ENCODE measurements at regions not wholly inside any gene's neighbourhood (a gene's known extent, or its start where the extent isn't known, plus 50 kb on each side); places are given as distances from the start of the nearest gene placed in this dataset.

DNA sequence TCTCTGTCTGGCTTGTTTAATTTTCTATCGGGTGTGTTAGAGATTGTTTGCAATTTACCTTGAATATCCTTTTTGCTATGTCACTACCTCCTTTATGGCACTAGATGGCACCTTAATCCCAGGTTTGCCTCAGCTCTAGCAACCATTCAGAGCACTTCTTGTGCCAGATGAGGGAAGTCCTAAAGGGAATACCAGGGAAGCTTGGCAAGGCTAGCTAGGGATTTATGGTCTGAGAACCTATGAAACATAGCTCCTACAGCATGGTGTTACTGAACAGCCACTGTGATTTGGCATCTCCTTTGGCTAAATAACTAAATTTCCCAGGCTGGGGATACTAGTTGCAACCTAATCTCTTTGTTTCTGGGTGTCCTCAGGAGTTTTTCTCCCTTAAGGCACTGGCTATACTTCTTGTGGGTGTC, 69.0 kb upstream of the VOPP1 start:
- DNase-seq (ENCODE audit: low read depth in 4 of 4, low spot score in 3 of 4): peak; percentile 53 to 72 (median 62)

- no peak for DNase-seq (ENCODE audit: low read depth in 4 of 4, low spot score in 3 of 4)
These were observed 67.3 kb upstream of the VOPP1 start for GRCh38 chr7:55639640-55640039.

GRCh38 chr7:55629051-55629677, 56.9 kb upstream of the VOPP1 start:
- DNase-seq (ENCODE audit: low read depth in 4 of 4, low spot score in 3 of 4): no peak

DNA sequence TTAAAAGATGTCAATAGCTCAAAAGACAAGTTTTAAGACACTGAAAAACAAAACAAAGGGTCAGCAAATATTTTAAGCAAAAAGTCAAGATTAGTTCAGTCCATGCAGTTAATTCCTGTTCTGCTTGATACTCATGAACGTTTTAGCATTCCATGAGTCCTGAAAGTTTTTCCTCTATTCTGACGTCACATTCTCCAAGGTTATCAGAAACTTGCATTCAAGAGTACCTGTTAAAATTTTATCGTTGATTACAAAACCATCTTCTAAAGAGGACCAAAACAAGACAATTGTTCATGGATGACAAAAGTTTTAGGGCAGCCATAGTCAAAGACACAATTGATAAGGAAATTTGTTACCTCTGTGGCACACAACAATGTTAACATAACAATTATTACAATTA, 52.5 kb upstream of the VOPP1 start:
- no peak for DNase-seq (ENCODE audit: low read depth in 4 of 4, low spot score in 3 of 4)

- DNase-seq (ENCODE audit: low read depth in 4 of 4, low spot score in 3 of 4): no peak
These were observed 51.3 kb upstream of the VOPP1 start for GRCh38 chr7:55623617-55624016.

- no peak for DNase-seq (ENCODE audit: low read depth in 4 of 4, low spot score in 3 of 4)
These were observed 49.9 kb upstream of the VOPP1 start for GRCh38 chr7:55622241-55622640.

Data from left renal pelvis (tissue), 4 donors.